Prostate gland (tissue), 2 donors: ENCODE measurements at regions not wholly inside any gene's neighbourhood (a gene's known extent, or its start where the extent isn't known, plus 50 kb on each side); places are given as distances from the start of the nearest gene placed in this dataset.

ENCODE experiments used
- CTCF ChIP-seq, 4 experiments: fragments of 200-600 bp in 2 of 4; fragments of 450-650 bp in 2 of 4; sonication (generic) in 2 of 4; IDR thresholded peaks; 1 replicate in 3 of 4; 2 replicates in 1 of 4; pipeline ENCODE4 v1.5.1; 2016 to 2019; ENCODE audit warnings: antibody characterized with exemption in 4 of 4, mild to moderate bottlenecking in 2 of 4, moderate library complexity in 2 of 4
- POLR2A ChIP-seq: fragments of 450-650 bp; IDR thresholded peaks from one replicate; pipeline ENCODE4 v1.6.1; 2016; ENCODE audit warnings: antibody characterized with exemption, mild to moderate bottlenecking

DNA sequence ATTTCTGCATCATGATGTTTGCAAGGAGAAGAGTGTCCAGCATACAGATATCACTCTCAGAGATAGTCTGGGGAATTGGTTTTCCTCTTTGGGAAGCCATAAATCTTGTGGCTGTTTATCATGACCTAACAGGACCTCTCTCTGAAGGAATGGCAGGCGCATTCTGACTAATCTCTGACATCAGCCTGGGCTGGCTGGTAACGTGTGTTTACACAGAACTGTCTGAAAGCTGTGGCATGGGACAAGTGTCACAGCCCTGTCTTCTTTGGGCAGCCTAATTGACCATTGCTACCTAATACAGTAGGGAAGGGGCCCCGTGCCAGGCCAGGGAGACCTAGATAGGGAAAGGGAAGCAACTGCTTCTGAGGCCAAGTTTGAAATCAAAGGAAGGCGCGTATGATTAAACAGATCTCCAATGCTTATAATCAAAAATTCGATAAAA is 73.9 kb upstream of the CABCOCO1 start:
- TF ChIP-seq CTCF (IDR thresholded peaks at IDR 0.05) (no peak), POLR2A (no peak)
